CD1c-positive myeloid dendritic cell (primary cell): ENCODE measurements at regions not wholly inside any gene's neighbourhood (a gene's known extent, or its start where the extent isn't known, plus 50 kb on each side); places are given as distances from the start of the nearest gene placed in this dataset.

Experiments used
- DNase-seq: peaks from one replicate; pipeline ENCODE4 v3.0.0-alpha.2; 2016; ENCODE audit errors: extremely low spot score

GRCh38 chr6:18962361-18962905, 575.3 kb downstream of the RNF144B start:
- no peak for DNase-seq

- no peak for DNase-seq
Observed at GRCh38 chr6:18963439-18963838, 576.3 kb downstream of the RNF144B start.

- DNase-seq: no peak
Observed at GRCh38 chr6:18973251-18973650, 586.1 kb downstream of the RNF144B start.

- no peak for DNase-seq
Observed at GRCh38 chr6:18976091-18976490, 588.9 kb downstream of the RNF144B start.

- DNase-seq: no peak
Observed at GRCh38 chr6:18976966-18977365, 589.8 kb downstream of the RNF144B start.

- DNase-seq: no peak
Observed at GRCh38 chr6:18978337-18979128, 591.4 kb downstream of the RNF144B start.

GRCh38 chr6:18985061-18985460, 597.9 kb downstream of the RNF144B start:
- DNase-seq: no peak

GRCh38 chr6:18985996-18986395, 598.8 kb downstream of the RNF144B start:
- DNase-seq: no peak

- DNase-seq: no peak
Observed at GRCh38 chr6:18988636-18989035, 601.5 kb downstream of the RNF144B start.

- DNase-seq: peak; percentile 15
Observed at GRCh38 chr6:18990059-18990978, 603.2 kb downstream of the RNF144B start.

GRCh38 chr6:18997375-18997826, 610.3 kb downstream of the RNF144B start:
- peak; percentile 6 for DNase-seq

GRCh38 chr6:19002976-19003560, 615.9 kb downstream of the RNF144B start:
- no peak for DNase-seq

- DNase-seq: no peak
Observed at GRCh38 chr6:19004176-19004575, 617.0 kb downstream of the RNF144B start.

GRCh38 chr6:19009769-19010168, 622.6 kb downstream of the RNF144B start:
- DNase-seq: no peak

GRCh38 chr6:19013026-19013705, 626.0 kb downstream of the RNF144B start:
- DNase-seq: no peak

- no peak for DNase-seq
Observed at GRCh38 chr6:19024737-19025136, 637.6 kb downstream of the RNF144B start.

- no peak for DNase-seq
Observed at GRCh38 chr6:19028201-19028600, 641.1 kb downstream of the RNF144B start.

GRCh38 chr6:19032591-19033295, 645.6 kb downstream of the RNF144B start:
- no peak for DNase-seq

GRCh38 chr6:19033683-19034082, 646.5 kb downstream of the RNF144B start:
- no peak for DNase-seq

GRCh38 chr6:19034986-19035385, 647.8 kb downstream of the RNF144B start:
- no peak for DNase-seq
